ENCODE measurements at regions not wholly inside any gene's neighbourhood (a gene's known extent, or its start where the extent isn't known, plus 50 kb on each side); places are given as distances from the start of the nearest gene placed in this dataset.

GRCh38 chr6:90703336-90703735 is 116.5 kb upstream of the MAP3K7 start:
- no peak for TF ChIP-seq POLR2AphosphoS5 (IDR thresholded peaks at IDR 0.05)
- no peak for TF ChIP-seq CTCF (IDR thresholded peaks at IDR 0.05; ENCODE audit: poor library complexity, severe bottlenecking)
- no peak for TF ChIP-seq RAD21 (conservative IDR thresholded peaks at IDR 0.05)
- TF ChIP-seq REST (IDR thresholded peaks at IDR 0.05; ENCODE audit: borderline replicate concordance), result peak; percentile 65
- TF ChIP-seq EZH2 (IDR thresholded peaks at IDR 0.05; ENCODE audit: borderline replicate concordance, insufficient read depth, low read length, poor library complexity, severe bottlenecking), result no peak
- TF ChIP-seq EP300 (conservative IDR thresholded peaks at IDR 0.05; ENCODE audit: poor library complexity, severe bottlenecking), result no peak
- no peak for TF ChIP-seq MXI1 (conservative IDR thresholded peaks at IDR 0.05; ENCODE audit: poor library complexity, severe bottlenecking)
